Muscle of leg (tissue), 3 donors: ENCODE measurements at regions not wholly inside any gene's neighbourhood (a gene's known extent, or its start where the extent isn't known, plus 50 kb on each side); places are given as distances from the start of the nearest gene placed in this dataset.

ENCODE experiments used
- DNase-seq: peaks from one replicate; pipeline ENCODE4 v3.0.0; 2013
- H3K27ac ChIP-seq: one replicate; pipeline ENCODE4 v1.5.1; 2013; ENCODE audit warnings: mild to moderate bottlenecking, low read length, control low read depth
- H3K27me3 ChIP-seq: one replicate; pipeline ENCODE4 v1.6.1; 2013; ENCODE audit warnings: low read length; ENCODE audit not compliant: control insufficient read depth, insufficient read depth
- H3K36me3 ChIP-seq: one replicate; pipeline ENCODE4 v1.6.1; 2013; ENCODE audit warnings: low read length; ENCODE audit not compliant: control insufficient read depth, insufficient read depth
- H3K4me1 ChIP-seq: one replicate; pipeline ENCODE4 v1.6.1; 2013; ENCODE audit warnings: low read length; ENCODE audit not compliant: control insufficient read depth, insufficient read depth
- H3K4me3 ChIP-seq: one replicate; pipeline ENCODE4 v1.5.1; 2013; ENCODE audit warnings: low read length, control low read depth
- H3K9me3 ChIP-seq: replicated peaks from 2 replicates; pipeline ENCODE4 v1.6.1; 2013; ENCODE audit warnings: low read depth, low read length; ENCODE audit not compliant: control insufficient read depth
- WGBS: methylation state at CpG from one replicate; pipeline ENCODE4 v1.1.5; 2013; ENCODE audit warnings: missing lambda C conversion rate; ENCODE audit not compliant: insufficient coverage; 5-methylcytosine and 5-hydroxymethylcytosine counted together

- Histone ChIP-seq H3K27ac (no peak overlapping the region), H3K36me3 (no peaks in the 10 kb centered on the region), H3K4me1 (no peaks in the 10 kb centered on the region), H3K9me3 (no peaks in the 10 kb centered on the region), H3K27me3 (no peaks in the 10 kb centered on the region), H3K4me3 (no peak overlapping the region)
- DNase-seq = no peak
- WGBS = 29% methylated on average over 1 of the region's 2 CpGs
Observed at GRCh38 chr5:31021181-31021624, 172.3 kb upstream of the CDH6 start.

- Histone ChIP-seq H3K27me3 (no peaks in the 10 kb centered on the region), H3K27ac (no peak overlapping the region), H3K36me3 (no peaks in the 10 kb centered on the region), H3K4me1 (no peaks in the 10 kb centered on the region), H3K9me3 (no peaks in the 10 kb centered on the region), H3K4me3 (no peak overlapping the region)
- no peak for DNase-seq
- 82% methylated on average over 5 of the region's 5 CpGs for WGBS
Observed at GRCh38 chr5:31008231-31008630, 185.3 kb upstream of the CDH6 start.

GRCh38 chr5:31007672-31008071, 185.8 kb upstream of the CDH6 start:
- no peak overlapping the region for H3K27ac ChIP-seq
- no peaks in the 10 kb centered on the region for H3K27me3 ChIP-seq
- no peak overlapping the region for H3K4me3 ChIP-seq
- no peaks in the 10 kb centered on the region for H3K9me3 ChIP-seq
- H3K36me3 ChIP-seq = no peaks in the 10 kb centered on the region
- H3K4me1 ChIP-seq = no peaks in the 10 kb centered on the region
- DNase-seq = no peak
- WGBS = 100% methylated on average over 3 of the region's 4 CpGs

- Histone ChIP-seq H3K27ac (no peak overlapping the region), H3K36me3 (no peaks in the 10 kb centered on the region), H3K4me3 (no peak overlapping the region), H3K9me3 (no peaks in the 10 kb centered on the region), H3K4me1 (no peaks in the 10 kb centered on the region), H3K27me3 (no peaks in the 10 kb centered on the region)
- no peak for DNase-seq
- 43% methylated on average over 1 of the region's 3 CpGs for WGBS
Observed at GRCh38 chr5:31000287-31000686, 193.2 kb upstream of the CDH6 start.

GRCh38 chr5:30997681-30998080, 195.8 kb upstream of the CDH6 start:
- no peak for DNase-seq
- Histone ChIP-seq H3K27ac (no peak overlapping the region), H3K9me3 (no peaks in the 10 kb centered on the region), H3K4me1 (no peaks in the 10 kb centered on the region), H3K36me3 (no peaks in the 10 kb centered on the region), H3K4me3 (no peak overlapping the region), H3K27me3 (no peaks in the 10 kb centered on the region)
- WGBS = no CpG with 5 or more reads among the region's 1 CpG

- Histone ChIP-seq H3K27ac (no peak overlapping the region), H3K9me3 (no peaks in the 10 kb centered on the region), H3K27me3 (no peaks in the 10 kb centered on the region), H3K4me1 (no peaks in the 10 kb centered on the region), H3K36me3 (no peaks in the 10 kb centered on the region), H3K4me3 (no peak overlapping the region)
- peak; percentile 5 for DNase-seq
- no CpG with 5 or more reads among the region's 3 CpGs for WGBS
Observed at GRCh38 chr5:30994902-30995301, 198.6 kb upstream of the CDH6 start.

- no peaks in the 10 kb centered on the region for H3K4me1 ChIP-seq
- H3K27ac ChIP-seq = no peak overlapping the region
- no peaks in the 10 kb centered on the region for H3K27me3 ChIP-seq
- no CpG with 5 or more reads among the region's 4 CpGs for WGBS
- no peaks in the 10 kb centered on the region for H3K36me3 ChIP-seq
- no peaks in the 10 kb centered on the region for H3K9me3 ChIP-seq
- H3K4me3 ChIP-seq = no peak overlapping the region
- no peak for DNase-seq
Observed at GRCh38 chr5:30994176-30994575, 199.3 kb upstream of the CDH6 start.

- no CpG with 5 or more reads among the region's 5 CpGs for WGBS
- no peaks in the 10 kb centered on the region for H3K9me3 ChIP-seq
- no peak overlapping the region for H3K27ac ChIP-seq
- DNase-seq = no peak
- H3K4me3 ChIP-seq = no peak overlapping the region
- H3K36me3 ChIP-seq = no peaks in the 10 kb centered on the region
- no peaks in the 10 kb centered on the region for H3K4me1 ChIP-seq
- H3K27me3 ChIP-seq = no peaks in the 10 kb centered on the region
Observed at GRCh38 chr5:30991462-30991861, 202.0 kb upstream of the CDH6 start.

GRCh38 chr5:30981576-30981975, 211.9 kb upstream of the CDH6 start:
- H3K27ac ChIP-seq = no peak overlapping the region
- no peaks in the 10 kb centered on the region for H3K9me3 ChIP-seq
- H3K36me3 ChIP-seq = no peaks in the 10 kb centered on the region
- DNase-seq = no peak
- H3K27me3 ChIP-seq = no peaks in the 10 kb centered on the region
- no peaks in the 10 kb centered on the region for H3K4me1 ChIP-seq
- no peak overlapping the region for H3K4me3 ChIP-seq

- no peak overlapping the region for H3K4me3 ChIP-seq
- WGBS = 100% methylated on average over 1 of the region's 1 CpG
Observed at GRCh38 chr5:30968971-30969370, 224.5 kb upstream of the CDH6 start.

GRCh38 chr5:30960036-30960435, 233.4 kb upstream of the CDH6 start:
- no peaks in the 10 kb centered on the region for H3K4me1 ChIP-seq
- H3K9me3 ChIP-seq = no peaks in the 10 kb centered on the region
- DNase-seq = no peak
- no peak overlapping the region for H3K4me3 ChIP-seq
- WGBS = no CpG with 5 or more reads among the region's 1 CpG
- no peaks in the 10 kb centered on the region for H3K36me3 ChIP-seq
- H3K27me3 ChIP-seq = no peaks in the 10 kb centered on the region
- H3K27ac ChIP-seq = no peak overlapping the region

More at GRCh38 chr5:30968971-30969370, 224.5 kb upstream of the CDH6 start:
- H3K4me1 ChIP-seq = no peaks in the 10 kb centered on the region
- DNase-seq = no peak
- H3K27me3 ChIP-seq = no peaks in the 10 kb centered on the region
- H3K27ac ChIP-seq = no peak overlapping the region
- no peaks in the 10 kb centered on the region for H3K9me3 ChIP-seq
- no peaks in the 10 kb centered on the region for H3K36me3 ChIP-seq
